HCT116 (cell line): ENCODE measurements at regions not wholly inside any gene's neighbourhood (a gene's known extent, or its start where the extent isn't known, plus 50 kb on each side); places are given as distances from the start of the nearest gene placed in this dataset.

ENCODE experiments used
- ELF1 ChIP-seq: IDR thresholded peaks from 2 replicates; pipeline ENCODE4 v1.6.1; 2012; ENCODE audit warnings: low read depth, borderline replicate concordance
- EZH2 ChIP-seq: fragments of 200-600 bp; sonication (generic); IDR thresholded peaks from 2 replicates; pipeline ENCODE4 v1.6.1; 2017; ENCODE audit warnings: antibody characterized with exemption, mixed run types
- EZH2phosphoT487 ChIP-seq: fragments of 200-600 bp; IDR thresholded peaks from 2 replicates; pipeline ENCODE4 v1.6.1; 2018; ENCODE audit warnings: antibody characterized with exemption, borderline replicate concordance
- POLR2AphosphoS5 ChIP-seq: IDR thresholded peaks from 2 replicates; pipeline ENCODE4 v1.6.1; 2011; ENCODE audit warnings: mild to moderate bottlenecking, low read depth, low read length, moderate library complexity
- SIN3A ChIP-seq: IDR thresholded peaks from 2 replicates; pipeline ENCODE4 v1.6.1; 2012; ENCODE audit warnings: low read depth
- TF ChIP-seq, protein P1 (sequence below), 3 experiments: fragments of 200-600 bp in 1 of 3; sonication (generic) in 1 of 3; IDR thresholded peaks in 2 of 3; conservative IDR thresholded peaks in 1 of 3; 2 replicates each; pipeline ENCODE4 v1.5.1; 2012 to 2017; ENCODE audit warnings: low read depth in 2 of 3, low read length in 2 of 3, antibody characterized with exemption in 1 of 3, borderline replicate concordance in 1 of 3, control low read depth in 1 of 3, mild to moderate bottlenecking in 1 of 3, mixed read lengths in 1 of 3, mixed run types in 1 of 3, moderate library complexity in 1 of 3; ENCODE audit not compliant: insufficient read depth in 1 of 3

DNA sequence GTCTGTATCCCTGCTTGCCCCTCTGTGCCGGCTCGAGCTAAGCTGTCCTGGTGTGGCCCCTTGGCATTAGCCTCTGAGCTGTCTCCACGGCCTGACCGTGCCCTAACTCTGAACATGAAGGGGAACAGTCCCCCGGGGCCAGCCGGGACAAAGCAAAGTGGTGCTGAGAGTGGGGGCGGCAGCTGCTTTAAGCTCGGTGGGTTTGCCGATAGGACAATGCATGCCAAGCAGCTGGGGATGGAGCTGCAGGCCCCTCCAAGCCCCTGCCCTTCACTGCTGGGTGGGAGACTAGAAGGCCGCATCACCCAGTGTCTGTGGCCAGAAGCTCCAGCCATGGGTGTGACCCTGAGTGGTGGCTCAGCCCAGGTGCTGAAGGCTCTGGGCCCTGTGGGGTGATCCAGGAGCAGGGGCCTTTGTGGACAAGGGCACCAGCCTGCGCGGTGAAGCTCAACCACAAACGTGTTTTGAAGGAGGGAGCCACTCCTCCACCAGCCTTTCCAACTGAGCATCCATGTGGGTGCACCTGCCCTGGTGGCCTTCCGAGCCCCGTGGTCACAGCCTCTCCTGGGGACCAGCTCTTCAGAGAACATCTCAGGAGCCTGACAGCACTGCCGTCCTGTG lies 242.5 kb downstream of the ERMARD start:
- TF ChIP-seq, protein P1, sequence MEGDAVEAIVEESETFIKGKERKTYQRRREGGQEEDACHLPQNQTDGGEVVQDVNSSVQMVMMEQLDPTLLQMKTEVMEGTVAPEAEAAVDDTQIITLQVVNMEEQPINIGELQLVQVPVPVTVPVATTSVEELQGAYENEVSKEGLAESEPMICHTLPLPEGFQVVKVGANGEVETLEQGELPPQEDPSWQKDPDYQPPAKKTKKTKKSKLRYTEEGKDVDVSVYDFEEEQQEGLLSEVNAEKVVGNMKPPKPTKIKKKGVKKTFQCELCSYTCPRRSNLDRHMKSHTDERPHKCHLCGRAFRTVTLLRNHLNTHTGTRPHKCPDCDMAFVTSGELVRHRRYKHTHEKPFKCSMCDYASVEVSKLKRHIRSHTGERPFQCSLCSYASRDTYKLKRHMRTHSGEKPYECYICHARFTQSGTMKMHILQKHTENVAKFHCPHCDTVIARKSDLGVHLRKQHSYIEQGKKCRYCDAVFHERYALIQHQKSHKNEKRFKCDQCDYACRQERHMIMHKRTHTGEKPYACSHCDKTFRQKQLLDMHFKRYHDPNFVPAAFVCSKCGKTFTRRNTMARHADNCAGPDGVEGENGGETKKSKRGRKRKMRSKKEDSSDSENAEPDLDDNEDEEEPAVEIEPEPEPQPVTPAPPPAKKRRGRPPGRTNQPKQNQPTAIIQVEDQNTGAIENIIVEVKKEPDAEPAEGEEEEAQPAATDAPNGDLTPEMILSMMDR (IDR thresholded peaks at IDR 0.05 in 2 of 3, conservative IDR thresholded peaks at IDR 0.05 in 1 of 3; ENCODE audit: borderline replicate concordance in 1 of 3, insufficient read depth in 1 of 3, low read depth in 2 of 3, low read length in 2 of 3), result no peak
- TF ChIP-seq EZH2phosphoT487 (no peak), SIN3A (no peak), ELF1 (no peak), EZH2 (no peak), POLR2AphosphoS5 (no peak)
